ES-I3 (cell line): ENCODE measurements at regions not wholly inside any gene's neighbourhood (a gene's known extent, or its start where the extent isn't known, plus 50 kb on each side); places are given as distances from the start of the nearest gene placed in this dataset.
"Not testable (repeated sequence)": the region's sequence is repeated elsewhere in the genome, so short reads cannot be mapped to it uniquely, and the experiment has no call there.

Source experiments
- H3K36me3 ChIP-seq: 2 replicates; pipeline ENCODE4 v1.6.1; 2013; ENCODE audit warnings: mild to moderate bottlenecking, low read length, control low read depth, moderate library complexity; ENCODE audit not compliant: insufficient read depth
- H3K4me1 ChIP-seq: 2 replicates; pipeline ENCODE4 v1.6.1; 2013; ENCODE audit warnings: mild to moderate bottlenecking, control low read depth, low read length; ENCODE audit not compliant: insufficient read depth
- H3K9ac ChIP-seq: 2 replicates; pipeline ENCODE4 v1.6.1; 2013; ENCODE audit warnings: low read depth, mild to moderate bottlenecking, low read length, moderate library complexity
- H3K9me3 ChIP-seq: 2 replicates; pipeline ENCODE4 v1.6.1; 2013; ENCODE audit warnings: mild to moderate bottlenecking, low read length, moderate library complexity; ENCODE audit not compliant: control insufficient read depth, insufficient read depth

GRCh38 chr19:28575816-28576215 lies 637.1 kb downstream of the UQCRFS1 start:
- Histone ChIP-seq H3K9me3 (no peaks in the 10 kb centered on the region), H3K4me1 (peaks cover 10% of the 10 kb centered on the region), H3K36me3 (no peaks in the 10 kb centered on the region), H3K9ac (no peak overlapping the region)

- not testable (repeated sequence) for H3K36me3 ChIP-seq, H3K4me1 ChIP-seq
These were observed 637.6 kb downstream of the UQCRFS1 start for GRCh38 chr19:28575312-28575711.

DNA sequence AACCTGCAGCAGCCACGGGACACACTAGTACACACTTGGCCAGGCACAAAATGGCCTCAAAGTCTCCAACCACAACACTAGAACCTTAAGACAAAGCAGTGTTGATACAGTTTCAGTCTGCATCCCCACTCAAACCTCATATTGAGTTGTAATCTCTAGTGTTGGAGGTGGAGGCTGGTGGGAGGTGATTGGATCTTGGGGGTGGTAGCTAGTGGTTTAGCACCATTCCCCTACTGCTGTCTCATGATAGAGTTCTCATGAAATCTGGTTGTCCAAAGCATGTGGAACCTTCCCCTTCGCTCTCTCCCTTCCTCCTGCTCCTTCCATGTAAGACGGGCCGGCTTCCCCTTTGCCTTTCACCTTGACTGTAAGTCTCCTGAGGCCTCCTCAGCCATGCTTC lies 638.7 kb downstream of the UQCRFS1 start:
- no peaks in the 10 kb centered on the region for H3K9me3 ChIP-seq
- H3K4me1 ChIP-seq = no peaks in the 10 kb centered on the region
- H3K9ac ChIP-seq = no peak overlapping the region
- H3K36me3 ChIP-seq = no peaks in the 10 kb centered on the region

More at GRCh38 chr19:28575312-28575711, 637.6 kb downstream of the UQCRFS1 start:
- H3K9ac ChIP-seq, H3K9me3 ChIP-seq: not testable (repeated sequence)

DNA sequence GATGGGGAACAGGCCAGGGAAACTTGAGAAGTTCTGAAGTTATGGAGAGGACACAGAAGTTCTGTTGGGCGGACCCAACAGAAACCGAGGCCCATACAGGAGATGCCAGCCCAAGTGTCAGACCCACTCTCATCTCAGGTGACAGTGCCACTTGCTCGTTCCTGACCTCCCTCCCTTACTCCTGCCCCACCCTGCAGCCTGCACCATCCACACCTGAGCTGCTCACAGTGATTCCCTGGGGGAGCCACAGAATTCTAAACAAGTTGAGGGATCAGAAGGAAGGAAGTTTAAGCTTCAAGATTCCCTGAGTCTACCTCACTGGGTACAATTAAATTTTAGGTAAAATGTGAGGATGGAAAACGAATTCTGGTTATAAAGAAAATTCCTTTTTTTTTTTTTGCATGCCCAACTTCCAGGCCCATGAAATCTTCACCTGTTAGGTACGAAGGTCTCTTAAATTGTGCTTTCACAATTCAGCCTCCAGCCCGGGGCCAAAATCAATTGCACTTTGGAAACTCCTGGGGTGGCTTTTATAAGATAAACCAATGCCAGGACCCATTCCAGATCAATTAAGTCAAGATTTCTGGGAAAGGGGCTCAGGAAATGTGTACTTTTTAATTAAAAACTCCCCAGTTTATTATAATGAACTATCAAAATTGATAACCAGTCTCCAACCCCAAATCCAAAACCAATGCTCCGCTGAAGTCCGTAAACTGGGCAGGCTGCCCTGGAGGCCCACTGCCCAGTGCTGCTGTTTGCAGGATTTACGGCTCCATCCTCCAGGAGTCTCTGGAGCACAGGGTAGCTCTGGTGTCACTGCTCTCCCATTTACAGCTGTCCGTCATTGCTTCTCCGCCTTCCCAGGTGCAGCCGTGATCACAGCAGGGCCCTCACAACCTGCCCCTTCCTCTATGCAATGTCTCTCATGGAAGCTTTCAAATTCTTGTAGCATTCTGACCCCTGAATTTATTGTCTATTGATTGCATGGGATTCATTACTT lies 643.5 kb downstream of the UQCRFS1 start:
- no peaks in the 10 kb centered on the region for H3K36me3 ChIP-seq
- H3K4me1 ChIP-seq = no peaks in the 10 kb centered on the region
- H3K9ac ChIP-seq = no peak overlapping the region
- H3K9me3 ChIP-seq = no peaks in the 10 kb centered on the region

- Histone ChIP-seq H3K9me3 (no peaks in the 10 kb centered on the region), H3K36me3 (no peaks in the 10 kb centered on the region), H3K9ac (no peak overlapping the region), H3K4me1 (no peaks in the 10 kb centered on the region)
These were observed 645.1 kb downstream of the UQCRFS1 start for GRCh38 chr19:28567834-28568233.

DNA sequence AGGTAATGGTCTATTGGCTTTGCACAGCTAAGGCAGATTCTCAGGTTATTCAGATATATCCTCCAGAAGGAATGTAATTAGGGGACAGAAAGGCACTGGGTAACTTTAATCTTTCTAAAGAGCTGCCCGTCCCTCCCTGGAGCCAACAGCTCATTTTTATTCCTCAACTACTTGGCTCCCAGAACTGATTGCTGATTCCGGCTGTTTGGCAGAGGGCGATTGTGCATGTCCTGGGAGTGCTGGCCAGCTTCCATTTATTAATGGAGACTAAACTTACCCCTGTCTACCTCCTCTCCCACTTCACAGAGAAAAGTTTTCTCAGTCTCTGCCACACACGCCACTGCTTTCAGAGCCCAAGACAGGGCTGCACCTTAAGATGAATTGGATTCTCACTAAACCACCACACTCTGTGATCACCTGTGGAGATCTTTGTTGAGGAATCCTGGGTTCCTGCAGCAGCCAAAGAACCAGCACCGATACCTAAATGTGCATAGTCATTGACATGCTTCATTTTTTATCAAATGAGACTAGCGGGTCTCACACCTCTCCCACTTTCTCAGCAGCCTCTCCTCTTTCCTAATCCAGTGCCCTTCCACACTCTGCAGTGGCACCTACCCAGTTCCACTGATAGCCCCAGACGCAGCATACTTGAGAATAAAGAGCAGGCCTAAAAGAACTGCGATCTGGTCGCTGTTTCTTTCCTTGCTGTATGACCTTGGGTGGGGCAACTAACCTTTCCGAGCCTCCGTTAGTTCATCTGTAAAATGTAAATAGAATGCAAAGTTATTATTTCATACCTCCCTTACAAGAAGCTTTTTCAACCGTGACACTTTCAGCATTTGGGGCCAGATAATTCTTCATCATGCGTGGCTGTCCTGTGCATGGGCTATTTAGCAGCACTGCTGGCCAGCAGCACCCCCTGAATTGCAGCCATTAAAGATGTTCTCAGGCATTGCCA lies 648.7 kb downstream of the UQCRFS1 start:
- H3K4me1 ChIP-seq = no peaks in the 10 kb centered on the region
- H3K9me3 ChIP-seq = no peaks in the 10 kb centered on the region
- H3K36me3 ChIP-seq = no peaks in the 10 kb centered on the region
- H3K9ac ChIP-seq = no peak overlapping the region

- no peak overlapping the region for H3K9ac ChIP-seq
- no peaks in the 10 kb centered on the region for H3K36me3 ChIP-seq
- H3K9me3 ChIP-seq = no peaks in the 10 kb centered on the region
- no peaks in the 10 kb centered on the region for H3K4me1 ChIP-seq
These were observed 652.2 kb downstream of the UQCRFS1 start for GRCh38 chr19:28560786-28561185.

DNA sequence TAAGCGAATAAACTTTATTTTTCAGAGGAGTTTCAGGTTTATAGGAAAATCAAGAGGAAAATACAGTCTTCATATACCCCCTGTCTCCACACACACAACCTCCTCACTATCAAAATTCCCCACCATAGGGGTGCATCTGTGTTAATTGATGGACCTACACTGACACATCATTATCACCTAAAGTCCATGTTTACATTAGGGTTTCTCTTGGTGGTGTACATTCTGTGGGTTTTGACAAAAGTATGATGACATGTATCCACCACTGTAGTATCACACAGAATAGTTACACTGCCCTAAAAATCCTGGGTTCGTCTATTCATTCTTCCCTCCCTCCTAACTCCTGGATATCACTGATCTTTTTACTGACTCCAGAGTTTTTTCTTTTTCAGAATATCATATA lies 654.2 kb downstream of the UQCRFS1 start:
- Histone ChIP-seq H3K9ac (no peak overlapping the region), H3K36me3 (no peaks in the 10 kb centered on the region), H3K9me3 (no peaks in the 10 kb centered on the region), H3K4me1 (no peaks in the 10 kb centered on the region)

GRCh38 chr19:28556371-28556770 lies 656.6 kb downstream of the UQCRFS1 start:
- no peaks in the 10 kb centered on the region for H3K9me3 ChIP-seq
- no peaks in the 10 kb centered on the region for H3K36me3 ChIP-seq
- H3K9ac ChIP-seq = no peak overlapping the region
- no peaks in the 10 kb centered on the region for H3K4me1 ChIP-seq

DNA sequence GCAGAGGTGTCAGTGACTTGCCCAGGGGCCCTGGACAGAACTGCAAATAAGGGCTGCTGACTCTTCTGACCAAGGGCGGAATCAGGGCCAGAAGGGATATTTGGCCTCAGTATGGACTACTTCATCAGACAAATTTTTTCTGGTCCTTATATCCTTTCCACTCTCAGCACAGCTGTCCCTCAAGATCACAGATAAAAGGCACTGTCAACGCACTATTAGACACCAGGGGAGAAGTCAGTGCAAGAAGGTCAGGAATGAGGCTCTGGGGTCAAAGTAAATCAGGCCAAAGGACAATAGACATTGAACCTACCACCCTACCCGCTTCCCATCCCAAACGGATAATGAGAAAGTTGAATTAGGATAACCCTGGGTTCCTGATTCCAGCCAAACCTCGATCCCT lies 657.6 kb downstream of the UQCRFS1 start:
- no peak overlapping the region for H3K9ac ChIP-seq
- H3K4me1 ChIP-seq = no peaks in the 10 kb centered on the region
- H3K36me3 ChIP-seq = no peaks in the 10 kb centered on the region
- H3K9me3 ChIP-seq = no peaks in the 10 kb centered on the region

DNA sequence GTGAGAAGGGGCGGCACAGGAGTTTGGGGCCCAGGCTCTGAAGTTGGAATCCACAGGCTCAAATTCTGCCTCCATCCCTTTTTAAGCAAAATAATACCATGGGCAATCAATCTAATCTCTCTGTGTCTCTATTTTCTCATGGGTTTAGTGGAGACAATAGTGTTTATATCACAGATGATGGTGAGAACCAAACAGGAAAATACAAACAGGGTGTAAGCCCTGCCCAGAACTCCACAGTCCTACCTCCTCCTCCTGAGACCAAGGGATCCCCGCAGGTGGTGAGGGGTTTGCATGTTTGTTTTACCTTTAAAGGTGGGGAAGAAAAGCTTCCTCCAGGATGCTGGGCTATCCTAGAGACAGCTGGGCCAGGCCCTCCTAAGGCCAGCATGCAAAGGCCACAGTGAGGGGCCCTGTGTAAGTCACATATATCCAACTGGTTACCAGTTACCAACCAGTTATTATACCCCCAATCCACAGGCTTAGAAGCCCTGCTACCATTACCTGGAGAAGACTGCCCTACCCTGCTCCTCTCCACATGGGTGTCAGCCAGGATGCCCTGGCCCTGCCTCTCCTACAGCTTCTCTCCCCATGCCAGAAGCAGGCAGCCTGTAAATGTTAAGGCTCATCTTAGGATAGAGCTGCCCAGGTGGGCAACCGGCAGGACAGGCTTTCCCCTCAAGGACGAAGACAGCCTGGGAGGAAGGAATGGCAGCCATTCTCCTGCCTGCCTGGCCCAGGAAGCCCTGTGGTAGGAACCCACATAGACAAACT lies 658.4 kb downstream of the UQCRFS1 start:
- Histone ChIP-seq H3K36me3 (no peaks in the 10 kb centered on the region), H3K9ac (no peak overlapping the region), H3K9me3 (no peaks in the 10 kb centered on the region), H3K4me1 (no peaks in the 10 kb centered on the region)

- Histone ChIP-seq H3K9me3 (no peaks in the 10 kb centered on the region), H3K9ac (no peak overlapping the region), H3K4me1 (no peaks in the 10 kb centered on the region), H3K36me3 (no peaks in the 10 kb centered on the region)
These were observed 659.2 kb downstream of the UQCRFS1 start for GRCh38 chr19:28553764-28554163.

- Histone ChIP-seq H3K36me3 (no peaks in the 10 kb centered on the region), H3K9ac (no peak overlapping the region), H3K4me1 (no peaks in the 10 kb centered on the region), H3K9me3 (no peaks in the 10 kb centered on the region)
These were observed 659.9 kb downstream of the UQCRFS1 start for GRCh38 chr19:28553005-28553404.
